ENCODE measurements at regions not wholly inside any gene's neighbourhood (a gene's known extent, or its start where the extent isn't known, plus 50 kb on each side); places are given as distances from the start of the nearest gene placed in this dataset.
"Not testable (repeated sequence)": the region's sequence is repeated elsewhere in the genome, so short reads cannot be mapped to it uniquely, and the experiment has no call there.

- DNase-seq (ENCODE audit: low read depth), result no peak
These were observed 596.5 kb upstream of the KLF12 start for GRCh38 chr13:74730556-74731331.

- no peak for DNase-seq (ENCODE audit: low read depth)
These were observed 592.0 kb upstream of the KLF12 start for GRCh38 chr13:74726206-74726605.

GRCh38 chr13:74718232-74718842, 584.1 kb upstream of the KLF12 start:
- DNase-seq (ENCODE audit: low read depth), result not testable (repeated sequence)

GRCh38 chr13:74715718-74716117, 581.5 kb upstream of the KLF12 start:
- no peak for DNase-seq (ENCODE audit: low read depth)

- DNase-seq (ENCODE audit: low read depth), result no peak
These were observed 575.8 kb upstream of the KLF12 start for GRCh38 chr13:74710006-74710405.

- DNase-seq (ENCODE audit: low read depth), result no peak
These were observed 575.0 kb upstream of the KLF12 start for GRCh38 chr13:74709226-74709625.

- DNase-seq (ENCODE audit: low read depth), result no peak
These were observed 574.4 kb upstream of the KLF12 start for GRCh38 chr13:74708629-74709028.

- DNase-seq (ENCODE audit: low read depth), result no peak
These were observed 573.1 kb upstream of the KLF12 start for GRCh38 chr13:74707291-74707690.

GRCh38 chr13:74706801-74707200, 572.6 kb upstream of the KLF12 start:
- no peak for DNase-seq (ENCODE audit: low read depth)

- DNase-seq (ENCODE audit: low read depth), result no peak
These were observed 571.2 kb upstream of the KLF12 start for GRCh38 chr13:74705438-74705837.

GRCh38 chr13:74703855-74704387, 569.7 kb upstream of the KLF12 start:
- DNase-seq (ENCODE audit: low read depth), result no peak

GRCh38 chr13:74696148-74696922, 562.1 kb upstream of the KLF12 start:
- DNase-seq (ENCODE audit: low read depth), result no peak

- DNase-seq (ENCODE audit: low read depth), result no peak
These were observed 561.0 kb upstream of the KLF12 start for GRCh38 chr13:74695021-74695800.

GRCh38 chr13:74687442-74688182, 553.4 kb upstream of the KLF12 start:
- DNase-seq (ENCODE audit: low read depth), result no peak

GRCh38 chr13:74683411-74683810, 549.2 kb upstream of the KLF12 start:
- DNase-seq (ENCODE audit: low read depth), result no peak

GRCh38 chr13:74682746-74683145, 548.5 kb upstream of the KLF12 start:
- no peak for DNase-seq (ENCODE audit: low read depth)

- no peak for DNase-seq (ENCODE audit: low read depth)
These were observed 547.7 kb upstream of the KLF12 start for GRCh38 chr13:74681891-74682290.

GRCh38 chr13:74678308-74678965, 544.2 kb upstream of the KLF12 start:
- no peak for DNase-seq (ENCODE audit: low read depth)

GRCh38 chr13:74675972-74676371, 541.8 kb upstream of the KLF12 start:
- no peak for DNase-seq (ENCODE audit: low read depth)

- no peak for DNase-seq (ENCODE audit: low read depth)
These were observed 541.0 kb upstream of the KLF12 start for GRCh38 chr13:74675182-74675581.

GRCh38 chr13:74674720-74675119, 540.5 kb upstream of the KLF12 start:
- no peak for DNase-seq (ENCODE audit: low read depth)
